Activated CD4-positive, alpha-beta T cell treated with anti-CD3 and anti-CD28 coated beads, Interleukin-2, amount 10 ng/mL, durations not matched to agents 7 days and 5 days (primary cell): ENCODE measurements at regions not wholly inside any gene's neighbourhood (a gene's known extent, or its start where the extent isn't known, plus 50 kb on each side); places are given as distances from the start of the nearest gene placed in this dataset.

ENCODE experiments used
- CTCF ChIA-PET: fragments of 350-600 bp; sonication (Branson Sonifier 250); formaldehyde crosslinking; loops from one replicate; lab custom pipeline; 2021; ENCODE audit warnings: antibody characterized with exemption; lab: Charles Lee
- POLR2A ChIA-PET: fragments of 350-600 bp; sonication (Branson Sonifier 250); formaldehyde crosslinking; loops from one replicate; lab custom pipeline; 2021; ENCODE audit warnings: antibody characterized with exemption; lab: Charles Lee
- DNase-seq: peaks from one replicate; pipeline ENCODE4 v3.0.0-alpha.2; 2020
- H3K27ac Mint-ChIP-seq: one replicate; pipeline ENCODE4 v1.8.0; 2021; ENCODE audit warnings: mild to moderate bottlenecking, moderate library complexity, mixed read lengths
- H3K27me3 Mint-ChIP-seq: one replicate; pipeline ENCODE4 v1.8.0; 2021; ENCODE audit warnings: mixed read lengths
- H3K36me3 Mint-ChIP-seq: one replicate; pipeline ENCODE4 v1.8.0; 2021; ENCODE audit warnings: low read depth, mixed read lengths
- H3K4me1 Mint-ChIP-seq: one replicate; pipeline ENCODE4 v1.8.0; 2021; ENCODE audit warnings: mixed read lengths
- H3K4me3 Mint-ChIP-seq: one replicate; pipeline ENCODE4 v1.8.0; 2021; ENCODE audit warnings: mild to moderate bottlenecking, moderate library complexity, mixed read lengths
- H3K9me3 Mint-ChIP-seq: one replicate; pipeline ENCODE4 v1.8.0; 2021; ENCODE audit warnings: mixed read lengths

DNA sequence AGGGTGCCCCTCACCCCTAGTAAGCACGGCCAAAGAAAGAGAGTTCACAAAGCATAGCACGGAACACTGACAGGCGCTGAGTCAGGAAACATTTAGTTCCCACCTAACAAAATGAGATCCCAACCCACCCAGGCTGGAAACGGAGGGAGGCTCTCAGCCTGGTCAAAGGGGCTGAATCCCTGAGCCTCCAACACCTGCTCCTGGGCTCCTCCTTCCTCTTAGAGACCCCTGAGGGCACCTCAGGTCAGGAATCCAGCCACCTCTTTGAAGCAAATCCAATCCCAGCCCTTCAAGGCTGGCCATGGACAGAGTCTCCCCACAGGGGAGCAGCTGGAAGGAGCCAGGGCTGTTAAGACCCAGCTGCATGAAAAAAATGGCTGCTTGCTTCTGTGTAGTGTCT lies 154.4 kb upstream of the HES1 start:
- Mint-ChIP-seq H3K27me3 (peaks cover 7% of the 10 kb centered on the region), H3K4me3 (no peak overlapping the region), H3K27ac (no peak overlapping the region), H3K36me3 (no peaks in the 10 kb centered on the region), H3K4me1 (no peaks in the 10 kb centered on the region), H3K9me3 (no peaks in the 10 kb centered on the region)
- CTCF ChIA-PET, result no interaction called here
- POLR2A ChIA-PET, result no interaction called here
- no peak for DNase-seq

DNA sequence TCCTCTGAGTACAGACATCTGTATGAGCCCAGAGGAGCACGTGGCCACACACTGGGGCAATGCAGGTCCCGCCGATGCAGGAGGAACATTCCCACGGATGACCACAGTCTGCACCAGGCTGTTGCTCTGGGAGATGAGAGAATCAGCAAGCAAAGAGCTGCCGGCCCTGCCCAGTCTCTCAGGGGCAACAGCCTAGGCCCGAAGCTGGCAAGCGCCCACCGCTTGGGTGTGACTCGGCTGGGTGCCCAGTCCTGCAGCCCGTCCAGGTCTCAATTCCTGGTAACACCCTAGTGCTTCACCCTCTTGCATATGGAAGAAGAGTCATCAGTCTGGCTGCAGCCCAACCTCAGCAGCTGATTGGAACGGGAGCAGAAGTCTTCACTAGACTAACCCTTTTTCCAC lies 153.7 kb upstream of the HES1 start:
- no peaks in the 10 kb centered on the region for H3K36me3 Mint-ChIP-seq
- peaks cover 11% of the 10 kb centered on the region for H3K27me3 Mint-ChIP-seq
- DNase-seq, result no peak
- H3K4me3 Mint-ChIP-seq, result no peak overlapping the region
- H3K27ac Mint-ChIP-seq, result no peak overlapping the region
- no peaks in the 10 kb centered on the region for H3K9me3 Mint-ChIP-seq
- ChIA-PET POLR2A (no interaction called here), CTCF (interaction anchor here (1.1 kb wide), 1 partner anchor 334 kb away, joined by 3 read pairs; no protein-coding TSS in a partner anchor)
- H3K4me1 Mint-ChIP-seq, result no peaks in the 10 kb centered on the region

DNA sequence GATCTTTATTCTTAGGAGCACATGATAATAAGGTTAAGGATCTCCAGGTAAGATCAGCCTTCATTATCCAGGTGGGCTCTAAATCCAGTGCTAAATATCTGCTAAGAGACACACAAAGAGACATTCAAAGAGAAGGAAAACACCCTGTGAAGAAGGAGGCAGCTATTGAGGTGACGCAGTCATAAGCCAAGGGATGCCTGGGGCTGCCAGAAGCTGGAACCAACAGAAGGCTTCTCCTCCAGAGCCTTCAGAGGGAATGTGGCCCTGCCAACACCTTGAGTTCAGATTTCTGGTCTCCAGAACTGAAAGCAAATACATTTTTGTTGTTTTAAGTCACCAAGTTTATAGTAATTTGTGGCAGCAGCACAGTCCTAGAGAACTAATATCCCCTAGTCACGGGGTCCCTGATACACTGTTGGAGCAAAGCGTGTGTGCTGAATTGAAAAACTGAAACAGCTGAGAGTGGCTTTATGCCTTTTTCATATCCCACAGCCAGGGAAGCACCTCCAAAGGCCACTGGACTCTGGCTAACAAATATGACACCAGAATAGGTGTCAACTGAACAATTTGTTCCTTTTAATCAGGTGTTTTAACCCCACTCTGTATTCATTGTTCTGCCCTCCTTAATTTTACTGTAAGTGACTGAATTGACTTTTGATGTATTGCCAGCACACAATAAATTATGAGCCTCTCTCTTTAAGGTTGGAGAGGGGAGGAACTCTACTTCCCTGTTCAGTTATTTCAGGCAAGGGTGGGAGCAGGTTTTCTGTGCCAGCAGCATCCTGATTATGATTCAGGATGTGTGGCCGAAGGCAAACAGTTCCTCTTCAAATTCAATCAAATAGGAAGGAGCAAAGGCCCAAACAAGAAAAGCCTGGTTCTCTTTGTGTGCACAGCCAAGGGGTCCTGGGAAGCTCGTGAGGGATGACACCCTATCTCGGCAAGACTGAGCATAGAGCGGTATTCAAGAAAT lies 151.8 kb upstream of the HES1 start:
- Mint-ChIP-seq H3K27me3 (peaks cover 12% of the 10 kb centered on the region), H3K36me3 (no peaks in the 10 kb centered on the region), H3K4me1 (no peaks in the 10 kb centered on the region), H3K9me3 (no peaks in the 10 kb centered on the region), H3K4me3 (no peak overlapping the region), H3K27ac (no peak overlapping the region)
- no peak for DNase-seq
- POLR2A ChIA-PET, result no interaction called here
- CTCF ChIA-PET, result no interaction called here

DNA sequence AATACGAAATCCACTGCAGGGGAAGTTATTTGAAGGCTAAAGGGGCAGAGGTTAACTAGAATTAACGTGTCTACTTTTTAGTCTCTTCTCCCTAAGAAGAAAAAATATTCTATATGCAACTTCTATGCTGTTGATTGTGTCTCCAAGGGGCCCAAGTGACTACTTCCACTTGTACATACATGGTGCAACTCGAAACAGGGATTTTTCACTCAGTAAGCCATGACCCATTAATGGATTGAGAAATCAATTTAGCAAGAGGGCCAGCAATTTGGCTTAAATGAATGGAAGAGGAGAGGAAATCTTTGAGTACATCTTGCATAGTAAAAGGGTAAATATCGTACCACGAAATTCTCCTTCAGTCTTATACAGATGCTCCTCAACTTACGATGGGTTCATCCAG lies 151.1 kb upstream of the HES1 start:
- Mint-ChIP-seq H3K27me3 (peaks cover 10% of the 10 kb centered on the region), H3K27ac (no peak overlapping the region), H3K36me3 (no peaks in the 10 kb centered on the region), H3K4me3 (no peak overlapping the region), H3K4me1 (no peaks in the 10 kb centered on the region), H3K9me3 (no peaks in the 10 kb centered on the region)
- ChIA-PET CTCF (no interaction called here), POLR2A (no interaction called here)
- no peak for DNase-seq

DNA sequence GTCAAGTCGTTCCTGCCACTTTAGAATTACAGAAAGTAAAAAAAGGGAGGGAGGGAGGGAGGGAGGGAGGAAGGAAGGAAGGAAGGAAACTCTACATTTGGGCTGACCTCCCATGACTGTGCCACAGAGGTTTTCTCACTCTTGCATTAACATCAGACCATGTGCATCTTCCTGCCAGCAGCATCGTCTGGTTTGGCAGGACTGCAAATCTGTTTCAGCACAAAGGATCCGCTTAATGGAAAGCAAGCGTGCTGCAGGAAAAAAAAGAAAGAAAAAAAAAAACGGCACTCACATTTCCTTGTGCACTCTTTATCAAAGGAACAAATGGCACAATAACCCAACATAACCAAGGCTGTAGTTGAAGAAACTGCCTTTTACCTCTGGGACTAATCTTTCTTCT lies 148.8 kb upstream of the HES1 start:
- Mint-ChIP-seq H3K36me3 (no peaks in the 10 kb centered on the region), H3K27me3 (peaks cover 11% of the 10 kb centered on the region), H3K9me3 (no peaks in the 10 kb centered on the region), H3K4me1 (no peaks in the 10 kb centered on the region), H3K4me3 (no peak overlapping the region), H3K27ac (no peak overlapping the region)
- ChIA-PET POLR2A (no interaction called here), CTCF (no interaction called here)
- no peak for DNase-seq

DNA sequence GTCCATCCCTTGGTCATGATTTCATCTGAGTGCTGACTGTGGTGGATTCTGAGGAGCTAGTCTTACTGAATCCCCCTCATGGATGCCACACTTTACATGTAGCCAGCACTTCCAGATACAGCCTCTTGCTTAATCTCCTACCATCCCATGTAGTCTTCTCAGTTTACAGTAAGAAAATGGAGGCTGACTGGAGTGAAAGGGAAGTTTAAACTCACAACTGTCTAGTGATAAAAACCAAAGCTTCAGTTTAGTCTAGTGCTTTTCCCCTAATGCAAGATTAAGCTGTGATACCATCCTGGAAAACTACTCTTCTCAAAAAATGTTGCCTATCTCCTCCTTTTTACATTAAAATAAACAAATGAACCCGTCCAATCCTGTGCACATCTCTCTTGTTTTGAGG lies 146.8 kb upstream of the HES1 start:
- Mint-ChIP-seq H3K27me3 (peaks cover 18% of the 10 kb centered on the region), H3K4me3 (no peak overlapping the region), H3K36me3 (no peaks in the 10 kb centered on the region), H3K4me1 (no peaks in the 10 kb centered on the region), H3K27ac (no peak overlapping the region), H3K9me3 (no peaks in the 10 kb centered on the region)
- ChIA-PET CTCF (no interaction called here), POLR2A (no interaction called here)
- DNase-seq, result no peak

DNA sequence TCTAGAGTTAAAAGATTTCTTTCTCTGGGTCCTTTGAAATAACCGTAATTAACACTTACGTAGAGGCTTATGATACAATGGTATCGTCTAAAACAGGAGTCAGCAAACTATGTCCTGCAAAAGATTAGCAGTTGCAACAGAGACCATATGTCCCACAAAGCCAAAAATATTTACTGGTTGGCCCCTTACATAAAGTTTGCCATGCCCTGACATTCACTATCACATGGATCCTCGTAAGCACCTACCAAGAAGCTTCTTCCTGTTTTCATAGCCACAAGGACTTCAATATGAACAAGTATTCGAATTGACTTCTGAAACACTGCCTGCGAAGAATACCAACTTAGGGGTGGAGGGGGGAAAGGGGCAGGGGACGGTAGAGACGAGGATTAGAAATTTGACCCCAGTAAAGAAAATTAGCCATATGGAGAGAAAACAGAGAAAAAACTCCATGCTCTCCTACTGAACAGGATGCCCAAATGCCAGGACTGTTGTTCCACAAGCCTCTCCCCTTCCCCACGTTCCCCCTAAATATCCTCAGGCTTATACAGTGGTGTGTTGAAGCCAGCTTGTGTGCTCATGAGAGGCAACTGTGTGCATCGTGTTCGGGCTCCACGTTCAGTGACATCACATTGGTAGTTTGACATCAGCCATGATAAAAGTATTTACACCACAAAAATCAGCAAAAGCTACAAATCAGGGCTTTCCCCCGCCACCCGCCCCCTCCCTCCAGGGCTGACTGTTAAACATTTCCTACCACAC lies 144.1 kb upstream of the HES1 start:
- Mint-ChIP-seq H3K27me3 (peaks cover 17% of the 10 kb centered on the region), H3K9me3 (no peaks in the 10 kb centered on the region), H3K36me3 (no peaks in the 10 kb centered on the region), H3K4me1 (no peaks in the 10 kb centered on the region), H3K4me3 (no peak overlapping the region), H3K27ac (no peak overlapping the region)
- POLR2A ChIA-PET, result no interaction called here
- no peak for DNase-seq
- CTCF ChIA-PET, result interaction anchor here (0.6 to 1.0 kb wide), 2 partner anchors 14 to 24 kb away, joined by 3 to 4 read pairs; no protein-coding TSS in a partner anchor

DNA sequence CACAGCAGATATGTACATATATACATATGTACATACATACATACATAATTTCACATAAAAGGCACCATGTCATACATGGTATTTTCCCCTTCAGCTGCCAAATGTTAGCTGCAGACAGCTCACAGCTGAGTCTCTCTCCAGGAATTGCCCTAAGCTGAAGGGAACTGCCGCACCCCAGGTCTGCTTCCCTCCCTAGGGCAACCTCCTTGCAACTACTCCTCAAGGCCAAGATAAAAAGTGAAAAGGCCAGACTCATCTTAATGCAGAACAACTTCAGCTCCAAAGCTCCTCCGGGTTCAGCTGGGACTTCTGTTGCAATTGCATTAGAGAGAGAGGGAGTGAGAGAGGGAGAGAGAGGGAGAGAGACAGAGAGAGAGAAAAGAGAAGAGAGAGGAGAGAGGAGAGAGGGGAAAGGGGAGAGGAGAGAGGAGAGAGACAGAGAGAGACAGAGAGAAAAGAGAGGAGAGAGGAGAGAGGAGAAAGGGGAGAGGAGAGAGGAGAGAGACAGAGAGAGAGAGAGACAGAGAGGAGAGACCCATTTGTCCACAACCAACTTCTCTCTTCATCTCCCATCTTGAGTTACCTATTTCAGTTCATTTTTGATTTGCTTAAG lies 143.4 kb upstream of the HES1 start:
- no peak overlapping the region for H3K4me3 Mint-ChIP-seq
- H3K27me3 Mint-ChIP-seq, result peaks cover 18% of the 10 kb centered on the region
- CTCF ChIA-PET, result interaction anchor here (0.6 to 1.0 kb wide), 2 partner anchors 14 to 25 kb away, joined by 3 to 4 read pairs; no protein-coding TSS in a partner anchor
- H3K27ac Mint-ChIP-seq, result no peak overlapping the region
- H3K9me3 Mint-ChIP-seq, result no peaks in the 10 kb centered on the region
- H3K36me3 Mint-ChIP-seq, result no peaks in the 10 kb centered on the region
- POLR2A ChIA-PET, result no interaction called here
- no peak for DNase-seq
- H3K4me1 Mint-ChIP-seq, result no peaks in the 10 kb centered on the region

DNA sequence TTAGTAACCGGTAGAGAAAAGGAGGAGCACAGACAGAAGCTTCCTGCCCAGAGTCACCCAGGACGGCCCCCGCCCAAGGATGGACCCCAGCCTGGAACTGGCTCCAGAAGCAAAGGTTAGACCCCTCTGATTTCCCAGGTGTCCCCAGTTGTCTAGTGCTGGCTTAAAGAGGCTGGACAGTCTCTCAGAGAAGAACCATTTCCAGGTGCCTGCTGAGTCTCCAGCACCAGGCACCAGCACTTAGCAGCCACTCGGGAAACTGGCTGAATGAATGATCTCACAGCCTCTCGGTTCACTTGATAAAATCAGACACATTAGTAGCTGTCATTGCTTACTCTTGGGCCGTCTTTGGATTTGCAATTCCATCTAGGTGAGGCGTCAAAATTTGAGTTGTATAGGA lies 139.7 kb upstream of the HES1 start:
- Mint-ChIP-seq H3K27me3 (peaks cover 23% of the 10 kb centered on the region), H3K36me3 (no peaks in the 10 kb centered on the region), H3K4me3 (no peak overlapping the region), H3K9me3 (no peaks in the 10 kb centered on the region), H3K27ac (no peak overlapping the region), H3K4me1 (peaks cover 2% of the 10 kb centered on the region)
- DNase-seq, result no peak
- CTCF ChIA-PET, result interaction anchor here (0.7 kb wide), 1 partner anchor 13 kb away, joined by 3 read pairs; no protein-coding TSS in a partner anchor
- POLR2A ChIA-PET, result no interaction called here

DNA sequence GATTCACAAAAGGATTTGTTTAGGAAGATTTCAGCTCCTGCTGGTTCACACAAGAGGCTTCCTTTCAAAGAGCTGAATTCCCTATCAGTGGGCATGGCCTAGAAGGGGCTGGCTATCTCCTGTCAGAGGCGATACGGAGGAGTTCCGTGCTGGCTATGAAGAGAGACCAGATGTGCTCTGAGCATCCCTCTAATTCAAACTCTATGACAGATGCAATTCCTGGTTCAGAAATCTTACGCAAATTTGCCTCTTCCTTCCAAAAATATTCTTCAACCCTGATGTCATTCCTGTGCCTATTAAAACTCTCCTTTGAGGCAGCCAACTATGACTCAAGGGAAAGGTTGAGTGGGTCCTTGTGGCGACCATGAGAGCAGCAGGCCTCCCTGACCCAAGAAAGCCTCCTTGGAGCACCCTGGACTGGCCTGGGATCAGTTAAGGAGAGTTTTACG lies 139.3 kb upstream of the HES1 start:
- ChIA-PET POLR2A (no interaction called here), CTCF (interaction anchor here (0.7 kb wide), 1 partner anchor 12 kb away, joined by 3 read pairs; no protein-coding TSS in a partner anchor)
- peaks cover 25% of the 10 kb centered on the region for H3K27me3 Mint-ChIP-seq
- no peak overlapping the region for H3K4me3 Mint-ChIP-seq
- H3K27ac Mint-ChIP-seq, result no peak overlapping the region
- no peak for DNase-seq
- peaks cover 2% of the 10 kb centered on the region for H3K4me1 Mint-ChIP-seq
- no peaks in the 10 kb centered on the region for H3K9me3 Mint-ChIP-seq
- H3K36me3 Mint-ChIP-seq, result no peaks in the 10 kb centered on the region

DNA sequence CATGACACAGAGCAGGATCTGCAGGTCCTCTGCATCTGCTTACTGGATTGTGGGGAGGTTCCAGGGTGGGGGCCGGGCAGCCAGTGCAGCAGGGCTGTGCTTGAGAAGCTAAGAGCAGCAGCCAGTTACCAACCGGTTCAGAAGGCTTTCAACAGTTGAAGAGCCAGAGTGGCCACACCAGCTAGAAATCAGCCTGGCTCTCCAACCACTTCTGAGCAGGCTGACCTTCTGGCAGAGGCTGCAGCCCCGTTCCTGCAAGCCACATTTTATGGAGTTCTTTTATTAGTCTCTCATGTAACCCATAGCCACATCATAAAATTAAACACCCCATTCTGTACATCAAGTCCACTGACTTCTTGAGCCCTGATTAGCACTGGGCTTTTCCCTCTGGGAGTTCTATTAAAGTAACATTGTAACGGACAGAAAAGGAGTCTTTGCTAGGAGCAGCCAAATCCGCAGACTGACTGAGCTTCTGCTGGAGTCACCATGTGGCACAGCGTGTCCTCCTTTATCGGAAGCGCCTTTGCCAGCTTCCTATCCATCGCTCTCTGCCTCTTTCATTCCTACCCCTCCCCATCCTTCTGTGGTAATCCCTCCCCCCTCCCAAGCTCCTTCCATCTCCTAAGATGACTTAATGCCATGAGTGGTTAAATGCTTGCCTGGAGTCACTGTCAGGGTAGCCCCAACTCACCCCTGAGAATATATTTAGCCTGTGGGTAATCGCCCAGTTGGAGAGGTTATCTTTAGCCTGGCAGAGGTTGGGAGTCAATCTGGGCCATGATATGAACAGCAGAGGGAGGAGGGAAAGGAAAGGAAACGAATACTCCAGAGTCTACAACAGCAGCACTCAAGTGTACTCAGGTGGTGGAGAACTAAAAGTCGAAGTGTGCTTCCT lies 138.5 kb upstream of the HES1 start:
- Mint-ChIP-seq H3K9me3 (no peaks in the 10 kb centered on the region), H3K27me3 (peaks cover 29% of the 10 kb centered on the region), H3K4me3 (no peak overlapping the region), H3K27ac (no peak overlapping the region), H3K36me3 (no peaks in the 10 kb centered on the region), H3K4me1 (peaks cover 2% of the 10 kb centered on the region)
- CTCF ChIA-PET, result interaction anchor here (0.6 kb wide), 1 partner anchor 31 kb away, joined by 4 read pairs; no protein-coding TSS in a partner anchor
- no peak for DNase-seq
- POLR2A ChIA-PET, result no interaction called here

DNA sequence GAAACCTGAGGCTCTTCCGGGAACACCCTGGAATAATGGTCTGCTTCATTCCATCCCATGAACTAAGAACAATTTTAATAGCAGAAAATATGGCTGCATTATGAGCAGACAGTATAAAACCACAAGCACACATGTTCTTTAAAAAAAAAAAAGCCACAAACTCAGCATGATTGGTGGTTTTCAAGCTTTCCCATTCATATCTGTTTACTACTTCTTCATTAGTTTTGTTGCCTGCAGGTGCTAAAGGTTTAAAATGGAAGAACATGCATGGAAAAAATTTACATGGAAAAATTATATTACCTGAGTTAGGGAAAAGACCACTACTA lies 137.9 kb upstream of the HES1 start:
- no peak for DNase-seq

More for the DNA sequence above, 137.9 kb upstream of the HES1 start:
- Mint-ChIP-seq H3K27me3 (peaks cover 28% of the 10 kb centered on the region), H3K36me3 (no peaks in the 10 kb centered on the region), H3K4me1 (peaks cover 2% of the 10 kb centered on the region), H3K9me3 (no peaks in the 10 kb centered on the region), H3K27ac (no peak overlapping the region), H3K4me3 (no peak overlapping the region)
- CTCF ChIA-PET, result interaction anchor here (0.6 kb wide), 1 partner anchor 31 kb away, joined by 4 read pairs; no protein-coding TSS in a partner anchor
- POLR2A ChIA-PET, result no interaction called here
